Ishikawa (cell line): ENCODE measurements at regions not wholly inside any gene's neighbourhood (a gene's known extent, or its start where the extent isn't known, plus 50 kb on each side); places are given as distances from the start of the nearest gene placed in this dataset.

ENCODE experiments used
- CEBPB ChIP-seq: IDR thresholded peaks from 2 replicates; pipeline ENCODE4 v1.6.1; 2012
- CREB1 ChIP-seq: IDR thresholded peaks from 2 replicates; pipeline ENCODE4 v1.6.1; 2012; ENCODE audit warnings: low read depth
- EGR1 ChIP-seq: IDR thresholded peaks from 2 replicates; pipeline ENCODE4 v1.6.1; 2012
- EP300 ChIP-seq: IDR thresholded peaks from 2 replicates; pipeline ENCODE4 v1.6.1; 2012; ENCODE audit warnings: borderline replicate concordance
- FOXM1 ChIP-seq: IDR thresholded peaks from 2 replicates; pipeline ENCODE4 v1.6.1; 2012; ENCODE audit warnings: low read depth, borderline replicate concordance
- MAX ChIP-seq: IDR thresholded peaks from 2 replicates; pipeline ENCODE4 v1.6.1; 2012
- NFIC ChIP-seq: IDR thresholded peaks from 2 replicates; pipeline ENCODE4 v1.6.1; 2012
- RAD21 ChIP-seq: IDR thresholded peaks from 2 replicates; pipeline ENCODE4 v1.6.1; 2012; ENCODE audit warnings: low read depth
- REST ChIP-seq: IDR thresholded peaks from 2 replicates; pipeline ENCODE4 v1.6.1; 2012; ENCODE audit warnings: low read depth, mild to moderate bottlenecking
- TAF1 ChIP-seq: IDR thresholded peaks from 2 replicates; pipeline ENCODE4 v1.6.1; 2012; ENCODE audit warnings: low read depth, mild to moderate bottlenecking
- TCF12 ChIP-seq: IDR thresholded peaks from 2 replicates; pipeline ENCODE4 v1.6.1; 2012; ENCODE audit warnings: low read depth
- TEAD4 ChIP-seq: IDR thresholded peaks from 2 replicates; pipeline ENCODE4 v1.6.1; 2012
- USF1 ChIP-seq: IDR thresholded peaks from 2 replicates; pipeline ENCODE4 v1.6.1; 2012
- YY1 ChIP-seq: IDR thresholded peaks from 2 replicates; pipeline ENCODE4 v1.6.1; 2012; ENCODE audit warnings: low read depth
- ZBTB7A ChIP-seq: IDR thresholded peaks from 2 replicates; pipeline ENCODE4 v1.6.1; 2012; ENCODE audit warnings: low read depth

GRCh38 chr12:77485961-77486854, 344.5 kb upstream of the NAV3 start:
- TF ChIP-seq ZBTB7A (no peak), TAF1 (no peak), TEAD4 (no peak), CREB1 (no peak), CEBPB (no peak)

- TF ChIP-seq TAF1 (no peak), NFIC (no peak), CEBPB (no peak), EP300 (no peak), ZBTB7A (no peak), YY1 (no peak), TCF12 (no peak), USF1 (no peak), RAD21 (no peak)
Measured at GRCh38 chr12:77481687-77482086, 349.0 kb upstream of the NAV3 start.

GRCh38 chr12:77477907-77478533, 352.7 kb upstream of the NAV3 start:
- TF ChIP-seq FOXM1, result no peak
- TF ChIP-seq TCF12, result no peak
- no peak for TF ChIP-seq EGR1
- no peak for TF ChIP-seq REST
- no peak for TF ChIP-seq USF1
- TF ChIP-seq CREB1, result no peak
- no peak for TF ChIP-seq TAF1
- TF ChIP-seq YY1, result no peak
- TF ChIP-seq ZBTB7A, result no peak
- TF ChIP-seq NFIC, result no peak
- no peak for TF ChIP-seq TEAD4

GRCh38 chr12:77471801-77472200, 358.9 kb upstream of the NAV3 start:
- TF ChIP-seq FOXM1, result no peak
- no peak for TF ChIP-seq CREB1
- no peak for TF ChIP-seq MAX
- no peak for TF ChIP-seq YY1
- TF ChIP-seq EP300, result no peak
- TF ChIP-seq REST, result no peak
- TF ChIP-seq USF1, result no peak
- no peak for TF ChIP-seq TEAD4
- no peak for TF ChIP-seq CEBPB
- TF ChIP-seq ZBTB7A, result no peak
- TF ChIP-seq EGR1, result no peak
- TF ChIP-seq TAF1, result no peak
- no peak for TF ChIP-seq NFIC
- no peak for TF ChIP-seq TCF12

- TF ChIP-seq CEBPB, result no peak
- no peak for TF ChIP-seq RAD21
- no peak for TF ChIP-seq ZBTB7A
Measured at GRCh38 chr12:77469578-77470333, 360.9 kb upstream of the NAV3 start.

- TF ChIP-seq REST (no peak), FOXM1 (no peak), TEAD4 (no peak), TCF12 (no peak), YY1 (no peak), CEBPB (no peak)
Measured at GRCh38 chr12:77442633-77443032, 377.3 kb upstream of the E2F7 start.
